ENCODE measurements at regions not wholly inside any gene's neighbourhood (a gene's known extent, or its start where the extent isn't known, plus 50 kb on each side); places are given as distances from the start of the nearest gene placed in this dataset.

DNA sequence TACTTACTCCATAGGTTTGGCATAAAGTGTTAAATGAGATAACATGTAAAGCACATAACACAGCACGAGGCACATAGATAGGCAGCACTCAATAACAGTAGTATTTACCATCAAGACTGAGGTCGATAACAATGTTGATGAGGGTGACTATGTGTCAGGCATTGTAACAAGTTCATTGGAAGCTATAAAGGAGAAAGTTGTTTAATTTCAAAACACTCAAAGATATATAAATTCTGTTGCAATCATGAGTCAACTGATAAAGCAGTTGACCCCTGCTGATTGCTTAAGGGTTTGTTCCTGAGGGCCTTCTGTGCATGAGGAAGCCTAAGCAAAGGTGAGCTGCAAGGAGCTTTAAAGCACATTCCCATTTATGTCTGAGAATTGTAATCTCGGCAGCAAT is 760.5 kb downstream of the SATB2 start:
- no peak for TF ChIP-seq POLR2A (IDR thresholded peaks at IDR 0.05; ENCODE audit: low read depth, low read length)
- no peak for FAIRE-seq
- no peak for DNase-seq (ENCODE audit: insufficient read length, low spot score)

DNA sequence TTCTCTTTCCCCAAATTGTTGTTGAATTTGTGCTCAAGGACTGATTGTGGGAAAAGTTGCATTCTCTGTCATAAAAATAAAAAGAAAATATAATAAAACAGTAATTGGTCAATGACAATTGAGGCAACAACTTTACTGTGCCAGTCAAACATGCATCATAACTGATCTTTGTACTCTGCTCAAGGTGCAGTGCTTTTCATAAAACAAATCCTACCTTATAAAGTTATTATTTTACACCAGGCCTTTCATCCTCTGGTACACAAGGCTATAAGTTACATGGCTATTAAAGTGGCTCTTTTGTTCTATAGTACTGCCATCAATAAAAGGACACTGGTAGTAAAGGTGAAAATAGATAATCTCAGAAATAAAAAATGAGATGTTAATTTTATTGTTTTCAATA is 761.9 kb downstream of the SATB2 start:
- FAIRE-seq (no peak), DNase-seq (ENCODE audit: insufficient read length, low spot score) (no peak)
- no peak for TF ChIP-seq POLR2A (IDR thresholded peaks at IDR 0.05; ENCODE audit: low read depth, low read length)

DNA sequence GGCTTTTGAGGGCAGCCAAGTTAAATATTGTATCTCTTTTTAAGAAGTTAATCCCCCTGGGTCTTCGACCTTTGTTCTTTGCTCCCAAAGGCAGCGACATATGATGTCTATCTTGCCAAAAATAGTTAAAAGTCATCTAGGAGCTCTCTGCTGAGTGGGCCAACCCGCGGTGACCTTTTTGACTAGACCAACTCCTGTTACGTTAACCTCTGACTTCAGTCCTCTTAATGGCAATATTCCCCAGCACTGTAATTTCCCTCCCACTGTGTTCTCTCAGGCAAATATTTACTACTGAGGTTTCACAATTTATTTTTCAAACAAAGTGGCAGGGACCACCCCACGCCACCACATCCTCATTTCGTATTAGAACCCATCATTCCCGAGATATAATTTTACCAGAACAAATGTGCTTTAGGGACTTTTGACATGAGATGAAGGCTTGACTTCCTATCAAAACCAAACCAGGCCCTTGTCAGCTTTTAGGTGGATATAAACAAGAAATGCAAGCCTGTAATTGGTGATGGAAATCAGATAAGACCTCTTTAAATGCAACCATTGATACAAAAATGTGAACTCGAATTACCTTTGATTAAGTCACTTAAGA is 764.7 kb downstream of the SATB2 start:
- FAIRE-seq (no peak), DNase-seq (ENCODE audit: insufficient read length, low spot score) (no peak)

DNA sequence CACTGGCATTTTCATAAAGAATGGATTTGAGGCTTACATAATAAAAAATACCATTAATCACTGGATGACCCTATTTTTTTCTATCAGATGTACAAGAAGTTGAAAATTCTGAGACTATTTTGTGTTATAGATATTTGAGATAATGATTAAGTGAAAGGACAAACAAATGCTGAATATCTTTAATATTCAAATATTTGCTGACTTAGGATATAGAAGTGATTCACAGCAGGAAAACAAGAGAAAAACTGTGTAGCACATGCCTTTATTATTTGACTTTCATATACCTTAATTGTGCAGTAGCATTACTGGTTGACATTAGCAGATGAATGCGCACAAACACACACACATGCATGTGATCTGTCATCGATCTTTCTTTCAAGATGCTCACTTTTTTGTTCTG is 766.5 kb downstream of the SATB2 start:
- TF ChIP-seq POLR2A (IDR thresholded peaks at IDR 0.05; ENCODE audit: low read depth, low read length): no peak
- no peak for FAIRE-seq
- DNase-seq (ENCODE audit: insufficient read length, low spot score): no peak

More for the DNA sequence above, 764.7 kb downstream of the SATB2 start:
- TF ChIP-seq POLR2A (IDR thresholded peaks at IDR 0.05; ENCODE audit: low read depth, low read length): no peak

DNA sequence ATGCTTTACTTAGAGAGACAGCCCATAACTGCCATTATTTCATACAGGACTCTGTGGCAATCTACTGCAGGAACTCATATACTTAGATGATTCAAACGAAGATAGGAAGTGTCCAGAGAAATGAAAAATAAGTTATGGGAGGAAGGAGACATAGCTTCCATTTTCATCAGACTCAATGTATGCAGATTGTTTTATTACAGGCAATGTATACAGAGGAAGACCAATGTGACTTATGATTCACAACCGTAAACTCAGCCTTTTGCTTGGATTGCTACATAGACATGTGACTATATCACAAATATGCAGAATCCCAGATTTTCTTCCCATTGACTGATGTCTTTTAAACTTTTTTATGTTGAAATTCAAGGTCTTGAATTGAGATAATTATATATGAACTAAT is 793.4 kb downstream of the SATB2 start:
- TF ChIP-seq POLR2A (IDR thresholded peaks at IDR 0.05; ENCODE audit: low read depth, low read length): no peak
- DNase-seq (ENCODE audit: insufficient read length, low spot score) (no peak), FAIRE-seq (no peak)

DNA sequence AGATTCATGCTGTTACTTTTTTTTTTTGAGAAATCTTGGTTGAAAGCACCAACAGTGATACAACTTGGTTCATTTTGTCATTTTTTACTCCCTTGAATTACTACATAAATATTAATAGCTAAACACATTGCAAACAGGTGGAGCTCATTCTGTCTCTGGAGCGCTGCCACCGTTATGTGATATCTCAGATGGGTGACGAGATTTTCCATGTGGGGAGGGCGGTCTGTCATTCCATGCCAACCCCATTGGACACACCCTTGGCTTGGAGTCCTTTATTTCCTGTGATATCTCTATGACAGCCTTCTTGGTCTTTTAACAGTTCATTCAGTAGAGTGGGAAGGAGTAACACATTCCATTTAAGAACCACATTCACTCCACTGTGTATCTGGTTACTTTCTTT is 794.8 kb downstream of the SATB2 start:
- DNase-seq (ENCODE audit: insufficient read length, low spot score): no peak
- no peak for FAIRE-seq
- no peak for TF ChIP-seq POLR2A (IDR thresholded peaks at IDR 0.05; ENCODE audit: low read depth, low read length)

DNA sequence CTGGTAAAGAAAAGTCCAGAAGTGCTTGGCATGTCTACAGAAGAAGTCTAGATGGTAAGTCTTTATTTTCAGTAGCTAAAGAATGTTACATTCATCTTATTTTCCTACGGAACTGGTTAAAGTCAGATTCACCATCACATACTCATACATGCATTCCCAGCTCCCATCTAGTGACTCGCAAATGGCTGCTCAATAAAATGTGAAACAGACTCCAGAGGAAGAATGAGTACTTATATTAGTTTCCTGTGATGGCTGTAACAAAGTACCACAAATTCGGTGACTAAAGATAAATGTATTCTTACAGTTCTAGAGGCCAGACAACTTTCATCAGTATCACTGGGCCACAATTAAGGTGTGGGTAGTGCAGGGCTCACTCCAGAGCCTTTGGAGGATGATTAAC is 797.2 kb downstream of the SATB2 start:
- TF ChIP-seq POLR2A (IDR thresholded peaks at IDR 0.05; ENCODE audit: low read depth, low read length): no peak
- no peak for FAIRE-seq
- no peak for DNase-seq (ENCODE audit: insufficient read length, low spot score)

DNA sequence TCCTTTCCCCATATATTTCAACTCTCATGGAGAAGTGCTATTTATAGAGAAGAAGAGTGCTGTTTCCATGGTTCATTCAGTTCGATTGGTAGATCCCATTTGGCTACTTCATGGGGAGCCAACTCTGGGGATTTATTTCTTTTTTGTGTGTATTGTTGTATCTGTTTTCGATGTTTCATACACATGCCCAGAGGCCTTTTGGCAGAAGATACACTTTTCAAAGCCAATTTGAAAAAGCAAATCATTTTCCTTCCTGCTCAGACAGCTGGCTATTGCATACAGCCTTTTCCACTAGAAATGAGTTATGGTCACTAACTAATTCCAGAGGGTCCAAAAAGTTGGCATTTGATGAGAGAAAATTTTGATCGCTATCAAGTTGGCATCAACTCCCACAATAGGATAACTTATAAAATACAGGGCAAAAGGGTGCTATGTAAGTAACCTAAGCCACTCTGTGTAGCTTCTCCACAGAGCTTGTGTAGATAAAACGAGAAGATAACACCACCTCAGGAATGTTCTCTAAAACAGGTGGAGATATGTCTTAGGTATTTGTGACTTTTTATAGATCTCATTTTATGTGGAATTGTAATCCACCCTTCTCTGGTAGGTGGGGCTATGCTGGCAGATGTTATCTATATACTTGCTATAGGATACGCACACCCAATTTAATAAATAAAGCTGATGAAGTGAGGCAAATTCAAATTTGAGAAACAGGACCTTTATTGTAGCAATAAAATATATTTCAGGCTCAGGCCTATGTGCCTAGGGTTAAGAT is 798.5 kb downstream of the SATB2 start:
- TF ChIP-seq POLR2A (IDR thresholded peaks at IDR 0.05; ENCODE audit: low read depth, low read length): no peak
- DNase-seq (ENCODE audit: insufficient read length, low spot score) (no peak), FAIRE-seq (no peak)

DNA sequence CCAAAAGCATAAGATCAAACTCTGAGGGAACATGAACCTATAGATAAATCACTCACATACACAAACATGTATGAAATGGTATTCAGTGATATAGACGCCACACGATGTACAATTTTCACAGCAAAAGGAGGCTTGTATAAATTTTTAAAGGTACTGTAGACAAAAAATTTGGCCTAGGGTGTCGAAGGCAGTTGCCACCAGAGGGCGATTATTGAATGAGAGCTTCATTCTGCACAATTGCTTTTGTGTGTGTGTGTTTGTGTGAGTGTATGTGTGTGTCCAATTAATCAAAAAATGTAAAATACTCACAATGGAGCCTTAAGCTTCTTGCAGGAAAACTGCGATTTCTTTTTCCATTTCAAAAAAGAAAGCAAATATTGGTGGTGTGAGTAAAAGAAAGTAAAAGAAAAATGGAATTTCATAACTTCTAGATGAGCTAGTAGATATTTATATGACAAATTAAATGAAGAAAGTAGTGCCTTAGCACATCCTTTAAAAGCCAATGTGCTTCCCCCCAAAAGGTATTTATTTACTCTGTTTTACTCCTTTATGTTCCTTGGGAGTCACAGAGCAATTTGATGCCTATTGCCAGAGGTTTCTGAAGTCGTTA is 800.1 kb downstream of the SATB2 start:
- no peak for TF ChIP-seq POLR2A (IDR thresholded peaks at IDR 0.05; ENCODE audit: low read depth, low read length)
- no peak for DNase-seq (ENCODE audit: insufficient read length, low spot score)
- FAIRE-seq: peak; percentile 33

DNA sequence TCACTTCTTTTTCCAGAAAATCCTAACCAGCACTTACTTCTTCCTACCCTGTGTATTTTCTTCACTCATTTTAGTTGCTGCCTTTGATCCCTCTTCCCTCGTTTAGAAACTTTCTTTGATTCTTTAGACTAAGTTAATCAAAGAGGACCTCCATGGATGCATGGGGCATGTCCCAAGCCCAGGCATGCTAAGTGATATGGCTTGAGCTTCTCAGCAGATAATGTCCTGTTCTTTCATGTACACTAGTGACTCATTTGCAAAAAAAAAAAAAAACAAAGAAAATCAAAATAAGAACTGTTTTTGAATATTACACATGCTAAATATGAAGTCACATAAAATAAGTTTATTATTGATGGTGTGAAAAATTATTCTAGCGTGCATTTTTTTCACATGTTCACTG is 800.9 kb downstream of the SATB2 start:
- DNase-seq (ENCODE audit: insufficient read length, low spot score) (no peak), FAIRE-seq (no peak)
- no peak for TF ChIP-seq POLR2A (IDR thresholded peaks at IDR 0.05; ENCODE audit: low read depth, low read length)

DNA sequence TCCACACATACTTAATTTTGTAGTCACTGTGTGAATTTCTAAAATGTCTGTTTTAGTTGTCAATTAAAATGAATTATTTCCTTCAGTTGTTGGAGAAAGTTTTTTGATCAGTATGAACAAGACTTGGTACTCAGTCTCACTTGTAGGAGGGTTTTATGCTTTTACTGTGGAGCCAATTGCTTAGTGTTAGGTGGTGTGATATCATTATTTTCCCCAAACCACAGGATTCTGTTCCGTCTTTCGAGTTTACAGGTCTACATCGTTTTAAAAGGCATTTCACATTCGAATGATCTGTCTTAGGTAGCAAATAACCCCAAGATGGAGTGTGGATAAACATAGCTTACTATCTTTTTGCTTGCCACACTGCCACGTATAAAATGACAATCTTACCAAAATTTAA is 803.1 kb downstream of the SATB2 start:
- no peak for TF ChIP-seq POLR2A (IDR thresholded peaks at IDR 0.05; ENCODE audit: low read depth, low read length)
- FAIRE-seq (no peak), DNase-seq (ENCODE audit: insufficient read length, low spot score) (no peak)

DNA sequence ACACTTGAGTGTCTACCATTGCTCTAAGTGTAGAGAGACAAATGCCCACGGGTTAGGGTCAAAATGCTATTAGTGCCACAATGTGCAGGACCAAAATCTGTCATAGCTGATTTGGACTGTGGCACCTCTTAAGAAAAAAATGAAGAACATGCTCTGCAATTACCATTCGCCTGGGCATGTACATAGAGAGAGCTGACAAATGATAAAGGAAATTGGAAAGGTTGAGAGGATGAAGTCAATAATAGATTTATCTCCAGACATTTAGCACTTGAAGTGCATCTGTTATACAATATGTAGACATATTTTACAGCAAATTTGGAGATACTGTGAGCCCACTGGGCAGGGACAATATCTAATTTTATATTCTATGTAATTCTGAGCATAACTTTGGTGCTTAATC is 804.4 kb downstream of the SATB2 start:
- DNase-seq (ENCODE audit: insufficient read length, low spot score) (no peak), FAIRE-seq (no peak)
- no peak for TF ChIP-seq POLR2A (IDR thresholded peaks at IDR 0.05; ENCODE audit: low read depth, low read length)

DNA sequence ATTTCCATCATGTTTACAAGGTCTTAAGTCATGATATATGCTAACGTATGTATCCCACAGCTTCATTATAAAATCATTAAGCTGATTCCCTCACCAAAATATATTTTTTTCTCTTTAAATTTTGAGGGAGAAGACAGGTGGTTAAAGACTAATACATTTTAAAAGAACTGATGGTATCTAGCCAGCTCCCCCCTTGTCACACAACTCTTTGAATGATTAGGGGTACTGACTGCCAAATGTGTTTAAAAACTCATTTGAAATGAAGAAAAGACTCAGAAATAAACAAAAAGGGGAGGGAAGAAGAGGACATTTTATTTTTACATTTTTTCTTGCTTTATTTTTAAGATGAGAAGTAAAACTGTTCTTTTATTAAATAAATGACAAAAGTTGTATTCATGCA is 805.3 kb downstream of the SATB2 start:
- DNase-seq (ENCODE audit: insufficient read length, low spot score) (no peak), FAIRE-seq (no peak)
- TF ChIP-seq POLR2A (IDR thresholded peaks at IDR 0.05; ENCODE audit: low read depth, low read length): no peak

DNA sequence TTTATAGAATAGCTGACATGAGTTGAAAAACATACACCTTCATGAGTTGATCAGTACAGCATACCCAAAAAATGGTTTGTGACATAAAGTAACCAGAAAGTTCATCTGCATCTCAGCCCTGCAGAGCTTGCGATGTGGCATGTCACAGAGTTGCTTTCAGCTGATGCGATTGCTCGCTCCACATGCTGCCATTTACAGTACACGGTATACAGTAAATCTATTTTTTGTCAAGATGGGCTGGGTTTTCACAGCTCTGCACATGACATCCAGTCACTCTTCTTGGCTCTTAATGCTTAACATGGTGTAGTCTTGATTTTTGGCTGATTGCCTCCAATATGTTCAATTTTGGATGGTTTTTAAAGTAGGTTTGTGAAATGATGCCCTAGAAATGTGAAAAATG is 811.9 kb downstream of the SATB2 start:
- DNase-seq (ENCODE audit: insufficient read length, low spot score) (no peak), FAIRE-seq (no peak)
- no peak for TF ChIP-seq POLR2A (IDR thresholded peaks at IDR 0.05; ENCODE audit: low read depth, low read length)

DNA sequence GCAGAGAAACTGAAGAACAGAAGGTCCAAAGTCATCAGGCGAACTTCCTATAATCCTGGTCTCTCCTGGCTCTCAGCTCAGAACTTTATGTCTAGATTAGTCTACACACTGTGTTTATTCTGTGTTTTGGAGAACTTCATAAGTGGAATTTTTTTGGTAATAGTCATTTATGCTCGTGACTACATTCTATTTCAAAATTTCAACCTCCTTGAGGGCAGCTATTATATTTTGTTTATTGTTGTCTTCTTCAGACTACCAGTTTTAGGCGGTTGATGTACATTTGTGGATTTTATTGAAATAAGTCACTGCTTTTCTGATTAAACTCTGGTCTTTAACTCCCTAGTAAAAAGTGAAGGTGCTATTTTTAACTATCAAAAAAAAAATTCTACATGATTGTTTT is 816.6 kb downstream of the SATB2 start:
- no peak for FAIRE-seq
- no peak for TF ChIP-seq POLR2A (IDR thresholded peaks at IDR 0.05; ENCODE audit: low read depth, low read length)
- DNase-seq (ENCODE audit: insufficient read length, low spot score): no peak
